HEK293 (cell line): ENCODE measurements at regions not wholly inside any gene's neighbourhood (a gene's known extent, or its start where the extent isn't known, plus 50 kb on each side); places are given as distances from the start of the nearest gene placed in this dataset.

ENCODE experiments used
- CTCF ChIA-PET: fragments of 350-600 bp; formaldehyde crosslinking; extraction: SDS; loops from one replicate; lab custom pipeline; 2021; ENCODE audit warnings: antibody characterized with exemption; lab: Yijun Ruan, JAX
- POLR2A ChIA-PET: fragments of 300-600 bp; formaldehyde crosslinking; extraction: SDS; loops from one replicate; lab custom pipeline; 2020; ENCODE audit warnings: antibody characterized with exemption, inconsistent platforms; lab: Yijun Ruan, JAX
- H3K27ac ChIP-seq: fragments of 200-500 bp; sonication (Bioruptor generic); 2 replicates; pipeline ENCODE4 v1.5.1; 2014; ENCODE audit warnings: low read depth, low read length, control low read depth, inconsistent platforms; ENCODE audit errors: extremely low read depth
- H3K36me3 ChIP-seq, 2 experiments: fragments of 200-500 bp in 1 of 2; sonication (Bioruptor generic) in 1 of 2; 1 replicate in 1 of 2; 2 replicates in 1 of 2; pipeline ENCODE4 v1.5.1; 2014 to 2017; ENCODE audit warnings: inconsistent platforms in 2 of 2, low read length in 2 of 2; ENCODE audit not compliant: control insufficient read depth in 2 of 2, insufficient read depth in 1 of 2
- H3K4me1 ChIP-seq: fragments of 200-500 bp; sonication (Bioruptor generic); 2 replicates; pipeline ENCODE4 v1.5.1; 2014; ENCODE audit warnings: mild to moderate bottlenecking, low read length, inconsistent platforms; ENCODE audit not compliant: control insufficient read depth, insufficient read depth
- H3K4me3 ChIP-seq: 2 replicates; pipeline ENCODE4 v1.5.1; 2011; ENCODE audit warnings: low read depth, mild to moderate bottlenecking, control low read depth, low read length, moderate library complexity
- H3K9me3 ChIP-seq: fragments of 200-500 bp; sonication (Bioruptor generic); 2 replicates; pipeline ENCODE4 v1.5.1; 2014; ENCODE audit warnings: low read depth, low read length, inconsistent platforms; ENCODE audit not compliant: control insufficient read depth, insufficient read depth
- AEBP2 ChIP-seq: fragments of 450-650 bp; formaldehyde crosslinking; IDR thresholded peaks from 2 replicates; pipeline ENCODE4 v1.5.1; 2016; ENCODE audit warnings: missing biosample characterization, missing genetic modification characterization, borderline replicate concordance
- CTCF ChIP-seq: fragments of 450-650 bp; formaldehyde crosslinking; IDR thresholded peaks from 2 replicates; pipeline ENCODE4 v1.5.1; 2016; ENCODE audit warnings: missing biosample characterization, missing genetic modification characterization
- GLI2 ChIP-seq: fragments of 450-650 bp; formaldehyde crosslinking; IDR thresholded peaks from 2 replicates; pipeline ENCODE4; 2017; ENCODE audit warnings: missing biosample characterization, missing genetic modification characterization, low read depth, borderline replicate concordance
- KLF7 ChIP-seq: fragments of 450-650 bp; formaldehyde crosslinking; IDR thresholded peaks from 2 replicates; pipeline ENCODE4 v1.5.1; 2016; ENCODE audit warnings: missing biosample characterization, missing genetic modification characterization, borderline replicate concordance
- OSR2 ChIP-seq: fragments of 450-650 bp; formaldehyde crosslinking; IDR thresholded peaks from 2 replicates; pipeline ENCODE4 v1.5.1; 2016; ENCODE audit warnings: missing biosample characterization, missing genetic modification characterization
- SALL2 ChIP-seq: fragments of 450-650 bp; formaldehyde crosslinking; IDR thresholded peaks from 2 replicates; pipeline ENCODE4 v1.5.0; 2017; ENCODE audit warnings: missing biosample characterization, mild to moderate bottlenecking, missing genetic modification characterization, borderline replicate concordance
- YY1 ChIP-seq: fragments of 450-650 bp; formaldehyde crosslinking; IDR thresholded peaks from 2 replicates; pipeline ENCODE4 v1.5.1; 2018; ENCODE audit warnings: missing biosample characterization, missing genetic modification characterization
- ZBTB49 ChIP-seq: fragments of 450-650 bp; formaldehyde crosslinking; IDR thresholded peaks from 2 replicates; pipeline ENCODE4 v1.5.1; 2016; ENCODE audit warnings: missing biosample characterization, missing genetic modification characterization, low read depth
- ZIC2 ChIP-seq: fragments of 450-650 bp; formaldehyde crosslinking; IDR thresholded peaks from 2 replicates; pipeline ENCODE4 v1.5.1; 2016; ENCODE audit warnings: missing biosample characterization, missing genetic modification characterization
- ZNF302 ChIP-seq: fragments of 450-650 bp; formaldehyde crosslinking; IDR thresholded peaks from 2 replicates; pipeline ENCODE4 v1.5.1; 2016; ENCODE audit warnings: missing biosample characterization, missing genetic modification characterization, low read depth
- ZNF324 ChIP-seq: fragments of 450-650 bp; formaldehyde crosslinking; IDR thresholded peaks from 2 replicates; pipeline ENCODE4 v1.5.1; 2016; ENCODE audit warnings: missing biosample characterization, missing genetic modification characterization
- ZNF354C ChIP-seq: fragments of 450-650 bp; formaldehyde crosslinking; IDR thresholded peaks from 2 replicates; pipeline ENCODE4 v1.5.1; 2016; ENCODE audit warnings: missing biosample characterization, missing genetic modification characterization, low read depth, borderline replicate concordance
- ZNF518A ChIP-seq: fragments of 450-650 bp; formaldehyde crosslinking; conservative IDR thresholded peaks from 2 replicates; pipeline ENCODE4 v1.5.1; 2016; ENCODE audit warnings: low read depth, missing biosample characterization, missing genetic modification characterization
- ZNF580 ChIP-seq: fragments of 450-650 bp; formaldehyde crosslinking; IDR thresholded peaks from 2 replicates; pipeline ENCODE4 v1.5.1; 2016; ENCODE audit warnings: missing biosample characterization, missing genetic modification characterization
- ZNF654 ChIP-seq: fragments of 450-650 bp; formaldehyde crosslinking; IDR thresholded peaks from 2 replicates; pipeline ENCODE4 v1.5.1; 2016; ENCODE audit warnings: low read depth, missing biosample characterization, missing genetic modification characterization
- ZNF658 ChIP-seq: fragments of 450-650 bp; formaldehyde crosslinking; IDR thresholded peaks from 2 replicates; pipeline ENCODE4; 2016; ENCODE audit warnings: missing biosample characterization, missing genetic modification characterization
- ZNF670 ChIP-seq: fragments of 450-650 bp; formaldehyde crosslinking; IDR thresholded peaks from 2 replicates; pipeline ENCODE4 v1.5.1; 2016; ENCODE audit warnings: missing biosample characterization, missing genetic modification characterization, low read depth

GRCh38 chr10:90592638-90593302 is 265.1 kb downstream of the HTR7 start:
- TF ChIP-seq GLI2 (tag by site-specific recombination) (no peak), ZNF654 (peak; percentile 22; the same call in 1 of the 2 replicates), ZIC2 (tag by site-specific recombination) (no peak), ZNF670 (tag by site-specific recombination) (no peak), ZNF302 (tag by site-specific recombination) (no peak), OSR2 (tag by site-specific recombination) (no peak), CTCF (tag by site-specific recombination) (peak; percentile 52; the same call in 1 of the 2 replicates), YY1 (tag by site-specific recombination) (no peak)
- H3K27ac ChIP-seq, result no peak overlapping the region
- ChIA-PET CTCF (interaction anchor here (0.5 to 3.6 kb wide), 17 partner anchors 10 to 680 kb away, joined by 3 to 19 read pairs (median 4); no protein-coding TSS in a partner anchor), POLR2A (no interaction called here)
- H3K4me1 ChIP-seq, result peaks cover 27% of the 10 kb centered on the region
- no peak overlapping the region for H3K4me3 ChIP-seq
- H3K36me3 ChIP-seq, result no peaks in the 10 kb centered on the region
- no peaks in the 10 kb centered on the region for H3K9me3 ChIP-seq

- H3K9me3 ChIP-seq, result no peaks in the 10 kb centered on the region
- TF ChIP-seq ZNF518A (tag by site-specific recombination), result no peak
- TF ChIP-seq AEBP2 (tag by site-specific recombination), result no peak
- TF ChIP-seq ZBTB49 (tag by site-specific recombination), result no peak
- no peak for TF ChIP-seq ZNF354C (tag by site-specific recombination)
- TF ChIP-seq ZNF658, result no peak
- TF ChIP-seq ZNF580 (tag by site-specific recombination), result no peak
- no peak for TF ChIP-seq KLF7 (tag by site-specific recombination)
- TF ChIP-seq SALL2 (tag by site-specific recombination), result no peak
- TF ChIP-seq ZNF324 (tag by site-specific recombination), result no peak
- TF ChIP-seq, all 188 proteins: peak for 0
- Histone ChIP-seq H3K36me3 (no peaks in the 10 kb centered on the region), H3K27ac (no peak overlapping the region), H3K4me1 (no peaks in the 10 kb centered on the region), H3K4me3 (no peak overlapping the region)
- ChIA-PET POLR2A (no interaction called here), CTCF (interaction anchor here (0.7 kb wide), 1 partner anchor 751 kb away, joined by 3 read pairs; no protein-coding TSS in a partner anchor)
Measured at GRCh38 chr10:90598513-90598912, 259.3 kb downstream of the HTR7 start.
